GM12878 (cell line): ENCODE measurements at regions not wholly inside any gene's neighbourhood (a gene's known extent, or its start where the extent isn't known, plus 50 kb on each side); places are given as distances from the start of the nearest gene placed in this dataset.

ENCODE experiments used
- ATAC-seq: fragments of 200-7000 bp; cut with Tn5 transposase; 3 replicates; pipeline ENCODE4 v1.9.1; 2020; ENCODE audit warnings: mild to moderate bottlenecking, moderate library complexity
- BruUV-seq: library from RNA; stranded (reverse); fragments of 400-500 nt; replicated peaks from 2 replicates; lab custom pipeline; 2021; lab: Mats Ljungman, UMichigan
- CTCF ChIA-PET: fragments of 300-600 bp; sonication (Branson Sonifier 250); formaldehyde crosslinking; extraction: SDS; loops from one replicate; lab custom pipeline; 2021; ENCODE audit warnings: inconsistent platforms; lab: Yijun Ruan, JAX
- POLR2A ChIA-PET: fragments of 350-600 bp; formaldehyde crosslinking; extraction: SDS; loops from one replicate; lab custom pipeline; 2021; ENCODE audit warnings: inconsistent platforms; lab: Charles Lee
- RAD21 ChIA-PET: fragments of 300-600 bp; sonication (Branson Sonifier 250); formaldehyde crosslinking; loops from one replicate; lab custom pipeline; 2023; ENCODE audit warnings: antibody characterized with exemption; ENCODE audit not compliant: unreplicated experiment; lab: Charles Lee
- SMC1A ChIA-PET: fragments of 300-600 bp; sonication (Branson Sonifier 250); formaldehyde crosslinking; loops from one replicate; lab custom pipeline; 2023; ENCODE audit not compliant: unreplicated experiment, uncharacterized antibody; lab: Charles Lee
- DNase-seq: peaks from one replicate; pipeline ENCODE4 v3.0.0-alpha.2; 2011; ENCODE audit warnings: low read depth, low spot score
- FAIRE-seq: peaks from 3 replicates; lab custom pipeline; 2011; peaks lifted over from hg19 to GRCh38; lab: Jason Lieb, UNC
- H2AFZ ChIP-seq: 2 replicates; pipeline ENCODE4 v1.6.0; 2011; ENCODE audit warnings: low read depth, low read length, control low read depth; ENCODE audit not compliant: control insufficient read depth
- H3K27ac ChIP-seq: 2 replicates; pipeline ENCODE4 v1.5.1; 2011; ENCODE audit warnings: control low read depth; ENCODE audit not compliant: control insufficient read depth, insufficient read depth
- H3K27me3 ChIP-seq, 2 experiments: replicated peaks in 1 of 2; 2 replicates each; pipeline versions ENCODE4 v1.6.0 to v1.6.1; 2011; ENCODE audit warnings: low read length in 1 of 2; ENCODE audit not compliant: control insufficient read depth in 2 of 2, insufficient read depth in 2 of 2
- H3K36me3 ChIP-seq, 2 experiments: 2 replicates each; pipeline ENCODE4 v1.5.1; 2011; ENCODE audit warnings: low read length in 1 of 2; ENCODE audit not compliant: control insufficient read depth in 2 of 2, insufficient read depth in 2 of 2
- H3K4me1 ChIP-seq: 2 replicates; pipeline ENCODE4 v1.6.1; 2011; ENCODE audit warnings: mild to moderate bottlenecking, low read length, moderate library complexity, mixed read lengths; ENCODE audit not compliant: control insufficient read depth, insufficient read depth
- H3K4me2 ChIP-seq: 2 replicates; pipeline ENCODE4 v1.6.0; 2011; ENCODE audit warnings: control low read depth; ENCODE audit not compliant: control insufficient read depth, insufficient read depth
- H3K4me3 ChIP-seq: fragments of 200-600 bp; sonication (generic); 2 replicates; pipeline ENCODE4 v1.5.1; 2016
- H3K79me2 ChIP-seq: 2 replicates; pipeline ENCODE4 v1.6.0; 2011; ENCODE audit warnings: low read length; ENCODE audit not compliant: control insufficient read depth, insufficient read depth
- H3K9ac ChIP-seq: 2 replicates; pipeline ENCODE4 v1.8.0; 2011; ENCODE audit warnings: low read length, control low read depth, mixed read lengths; ENCODE audit not compliant: control insufficient read depth, insufficient read depth
- H3K9me3 ChIP-seq: replicated peaks from 3 replicates; pipeline ENCODE4 v1.5.1; 2011; ENCODE audit warnings: mild to moderate bottlenecking, low read length; ENCODE audit not compliant: control insufficient read depth, insufficient read depth
- H4K20me1 ChIP-seq: 2 replicates; pipeline ENCODE4 v1.6.0; 2011; ENCODE audit not compliant: control insufficient read depth, insufficient read depth
- MXI1 ChIP-seq: fragments of 150-350 bp; IDR thresholded peaks from 2 replicates; pipeline ENCODE4 v1.6.1; 2011; ENCODE audit warnings: low read depth, mild to moderate bottlenecking, inconsistent platforms, low read length, improper control_type of control experiment
- POLR2A ChIP-seq: IDR thresholded peaks from 2 replicates; pipeline ENCODE4 v1.6.1; 2011; ENCODE audit warnings: low read depth, mild to moderate bottlenecking, low read length
- SIN3A ChIP-seq: IDR thresholded peaks from 2 replicates; pipeline ENCODE4 v1.6.1; 2012; ENCODE audit warnings: low read depth, low read length, improper control_type of control experiment
- ZNF622 ChIP-seq: fragments of 450-650 bp; IDR thresholded peaks from 2 replicates; pipeline ENCODE4 v1.6.1; 2017; ENCODE audit warnings: mild to moderate bottlenecking, inconsistent platforms
- WGBS: methylation state at CpG from one replicate; pipeline ENCODE4 v1.1.6; 2016; ENCODE audit warnings: low lambda C conversion rate; ENCODE audit not compliant: insufficient replicate concordance, insufficient coverage; ENCODE audit errors: missing lambda C conversion rate; 5-methylcytosine and 5-hydroxymethylcytosine counted together
- in situ Hi-C: fragments of 300-500 bp; cut with MboI; formaldehyde crosslinking; loops from 9 replicates; pipeline ENCODE4 v1.14.3; 2018; ENCODE audit warnings: mixed read lengths
- intact Hi-C: fragments of 100-400 bp; cut with micrococcal nuclease; formaldehyde crosslinking; loops from one replicate; pipeline ENCODE4 v1.14.2; 2022; ENCODE audit not compliant: unreplicated experiment
- TF ChIP-seq, protein P1 (sequence below): fragments of 450-650 bp; IDR thresholded peaks from 2 replicates; pipeline ENCODE4 v1.6.1; 2017; ENCODE audit warnings: mild to moderate bottlenecking, moderate library complexity

DNA sequence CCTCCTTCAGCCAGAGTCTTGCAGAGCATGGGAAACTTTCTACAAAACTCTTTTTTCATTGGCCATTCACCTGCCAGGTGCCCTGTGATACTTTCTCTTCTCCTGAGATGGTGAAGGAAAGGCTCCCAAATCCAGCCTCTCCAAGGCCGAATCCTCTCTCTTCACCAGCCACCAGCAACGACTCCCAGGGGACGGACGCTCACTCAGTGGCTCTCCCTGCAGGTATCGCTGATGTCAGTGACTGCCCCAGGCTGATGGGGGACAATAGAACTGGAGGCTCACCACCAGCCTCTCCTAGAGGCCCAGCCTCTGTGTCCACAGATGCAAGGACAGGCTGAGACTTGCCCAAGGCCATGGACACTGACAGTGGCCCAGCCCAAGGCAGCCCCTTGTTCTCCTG is 204.1 kb downstream of the BCL11B start:
- no peaks in the 10 kb centered on the region for H3K4me1 ChIP-seq
- in situ Hi-C loops (no loop called here), intact Hi-C loops (no loop called here)
- no peak overlapping the region for H3K27ac ChIP-seq
- H3K27me3 ChIP-seq, result no peaks in the 10 kb centered on the region
- H4K20me1 ChIP-seq, result no peaks in the 10 kb centered on the region
- H3K9me3 ChIP-seq, result no peaks in the 10 kb centered on the region; the same call in 2 of the 3 replicates
- H3K4me3 ChIP-seq, result no peak overlapping the region
- ChIA-PET RAD21 (no interaction called here), SMC1A (no interaction called here), POLR2A (no interaction called here), CTCF (no interaction called here)
- 75% methylated on average over 5 of the region's 5 CpGs for WGBS
- ATAC-seq (no peak), FAIRE-seq (no peak), DNase-seq (no peak)
- H3K79me2 ChIP-seq, result no peaks in the 10 kb centered on the region
- BruUV-seq, result no TSS peak
- H3K36me3 ChIP-seq, result no peaks in the 10 kb centered on the region
- TF ChIP-seq ZNF622, result no peak
- no peak for TF ChIP-seq MXI1
- TF ChIP-seq, protein P1, sequence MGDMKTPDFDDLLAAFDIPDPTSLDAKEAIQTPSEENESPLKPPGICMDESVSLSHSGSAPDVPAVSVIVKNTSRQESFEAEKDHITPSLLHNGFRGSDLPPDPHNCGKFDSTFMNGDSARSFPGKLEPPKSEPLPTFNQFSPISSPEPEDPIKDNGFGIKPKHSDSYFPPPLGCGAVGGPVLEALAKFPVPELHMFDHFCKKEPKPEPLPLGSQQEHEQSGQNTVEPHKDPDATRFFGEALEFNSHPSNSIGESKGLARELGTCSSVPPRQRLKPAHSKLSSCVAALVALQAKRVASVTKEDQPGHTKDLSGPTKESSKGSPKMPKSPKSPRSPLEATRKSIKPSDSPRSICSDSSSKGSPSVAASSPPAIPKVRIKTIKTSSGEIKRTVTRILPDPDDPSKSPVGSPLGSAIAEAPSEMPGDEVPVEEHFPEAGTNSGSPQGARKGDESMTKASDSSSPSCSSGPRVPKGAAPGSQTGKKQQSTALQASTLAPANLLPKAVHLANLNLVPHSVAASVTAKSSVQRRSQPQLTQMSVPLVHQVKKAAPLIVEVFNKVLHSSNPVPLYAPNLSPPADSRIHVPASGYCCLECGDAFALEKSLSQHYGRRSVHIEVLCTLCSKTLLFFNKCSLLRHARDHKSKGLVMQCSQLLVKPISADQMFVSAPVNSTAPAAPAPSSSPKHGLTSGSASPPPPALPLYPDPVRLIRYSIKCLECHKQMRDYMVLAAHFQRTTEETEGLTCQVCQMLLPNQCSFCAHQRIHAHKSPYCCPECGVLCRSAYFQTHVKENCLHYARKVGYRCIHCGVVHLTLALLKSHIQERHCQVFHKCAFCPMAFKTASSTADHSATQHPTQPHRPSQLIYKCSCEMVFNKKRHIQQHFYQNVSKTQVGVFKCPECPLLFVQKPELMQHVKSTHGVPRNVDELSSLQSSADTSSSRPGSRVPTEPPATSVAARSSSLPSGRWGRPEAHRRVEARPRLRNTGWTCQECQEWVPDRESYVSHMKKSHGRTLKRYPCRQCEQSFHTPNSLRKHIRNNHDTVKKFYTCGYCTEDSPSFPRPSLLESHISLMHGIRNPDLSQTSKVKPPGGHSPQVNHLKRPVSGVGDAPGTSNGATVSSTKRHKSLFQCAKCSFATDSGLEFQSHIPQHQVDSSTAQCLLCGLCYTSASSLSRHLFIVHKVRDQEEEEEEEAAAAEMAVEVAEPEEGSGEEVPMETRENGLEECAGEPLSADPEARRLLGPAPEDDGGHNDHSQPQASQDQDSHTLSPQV, result no peak
- no peak for TF ChIP-seq SIN3A
- TF ChIP-seq POLR2A, result no peak
- H3K9ac ChIP-seq, result no peak overlapping the region
- no peak overlapping the region for H3K4me2 ChIP-seq
- no peak overlapping the region for H2AFZ ChIP-seq
